Gastrocnemius medialis (tissue), 4 donors: ENCODE measurements at regions not wholly inside any gene's neighbourhood (a gene's known extent, or its start where the extent isn't known, plus 50 kb on each side); places are given as distances from the start of the nearest gene placed in this dataset.

Experiments
- ATAC-seq, 2 donors: fragments of 150-250 bp; one replicate each; pipeline ENCODE4 v1.9.1; 2016
- DNase-seq, 2 donors: peaks; one replicate each; pipeline ENCODE4 v3.0.0-alpha.2; 2019
- H3K27ac ChIP-seq, 4 donors: fragments of 200-600 bp; sonication (generic); 1 replicate in 1 of 4; 2 replicates in 3 of 4; pipeline ENCODE4 v1.5.1; 2016 to 2018; ENCODE audit warnings: mild to moderate bottlenecking in 2 of 4, moderate library complexity in 1 of 4
- H3K27me3 ChIP-seq, 3 donors: fragments of 200-600 bp; sonication (generic) in 2 of 3; 1 replicate in 1 of 3; 2 replicates in 2 of 3; pipeline versions ENCODE4 v1.5.1 to v1.6.0; 2016 to 2019; ENCODE audit warnings: mild to moderate bottlenecking in 1 of 3, moderate library complexity in 1 of 3
- H3K36me3 ChIP-seq, 2 donors: fragments of 200-600 bp; sonication (generic) in 1 of 2; one replicate each; pipeline ENCODE4 v1.5.1; 2017 to 2018
- H3K4me1 ChIP-seq, 2 donors: fragments of 200-600 bp; sonication (generic) in 1 of 2; one replicate each; pipeline ENCODE4 v1.5.1; 2016 to 2017; ENCODE audit warnings: mild to moderate bottlenecking in 2 of 2
- H3K4me3 ChIP-seq, 4 donors: fragments of 200-600 bp; sonication (generic) in 3 of 4; 1 replicate in 1 of 4; 2 replicates in 3 of 4; pipeline ENCODE4 v1.5.1; 2016 to 2019; ENCODE audit warnings: mild to moderate bottlenecking in 2 of 4
- H3K9me3 ChIP-seq, 3 donors: fragments of 200-600 bp; sonication (generic) in 2 of 3; 1 replicate in 1 of 3; 2 replicates in 2 of 3; pipeline ENCODE4 v1.5.1; 2016 to 2019
- POLR2A ChIP-seq, 2 donors: fragments of 450-650 bp; IDR thresholded peaks; one replicate each; pipeline ENCODE4 v1.6.1; 2017; ENCODE audit warnings: antibody characterized with exemption in 2 of 2, mild to moderate bottlenecking in 2 of 2, moderate library complexity in 2 of 2
- in situ Hi-C, 4 donors: fragments of 200-750 bp; cut with MboI; loops; one replicate each; pipeline versions ENCODE4 v1.15.0 to v1.8.0; 2017; ENCODE audit warnings: low sequenced_read_pairs in 4 of 4
- intact Hi-C: fragments of 100-400 bp; cut with DNase I; formaldehyde crosslinking; loops from one replicate; pipeline ENCODE4 v1.15.1; 2023; ENCODE audit warnings: low total_unique reads
- TF ChIP-seq, protein P1 (sequence below), 5 experiments: fragments of 450-650 bp in 3 of 5; fragments of 200-600 bp in 2 of 5; sonication (generic) in 2 of 5; IDR thresholded peaks in 4 of 5; conservative IDR thresholded peaks in 1 of 5; 1 replicate in 4 of 5; 2 replicates in 1 of 5; pipeline ENCODE4 v1.5.1; 2016 to 2019; ENCODE audit warnings: antibody characterized with exemption in 5 of 5, mild to moderate bottlenecking in 3 of 5, moderate library complexity in 3 of 5

DNA sequence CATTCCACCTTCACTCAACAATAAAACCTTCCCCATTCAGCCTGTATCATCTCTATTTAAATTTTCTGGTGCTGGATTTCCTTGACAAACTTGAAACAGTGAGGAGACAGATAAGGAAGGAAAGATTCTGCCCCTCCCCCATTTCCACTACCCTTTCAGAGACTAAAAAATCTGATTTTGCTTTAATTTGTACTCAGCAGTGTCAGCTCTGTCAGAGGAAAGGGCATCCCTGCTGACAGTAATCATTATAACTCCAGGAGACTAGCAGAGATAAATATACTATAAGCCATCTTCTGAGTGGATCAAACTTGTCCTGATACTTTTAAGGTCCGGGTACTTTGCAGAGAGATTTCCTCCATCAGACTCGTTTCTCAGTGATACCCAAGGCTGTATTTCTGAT is 155.6 kb downstream of the SAMD5 start:
- Histone ChIP-seq H3K9me3 (no peaks in the 10 kb centered on the region), H3K4me3 (no peak overlapping the region), H3K36me3 (no peaks in the 10 kb centered on the region), H3K4me1 (no peaks in the 10 kb centered on the region), H3K27ac (no peak overlapping the region), H3K27me3 (no peaks in the 10 kb centered on the region)
- in situ Hi-C loops: no loop called here
- intact Hi-C loops: no loop called here
- TF ChIP-seq, protein P1, sequence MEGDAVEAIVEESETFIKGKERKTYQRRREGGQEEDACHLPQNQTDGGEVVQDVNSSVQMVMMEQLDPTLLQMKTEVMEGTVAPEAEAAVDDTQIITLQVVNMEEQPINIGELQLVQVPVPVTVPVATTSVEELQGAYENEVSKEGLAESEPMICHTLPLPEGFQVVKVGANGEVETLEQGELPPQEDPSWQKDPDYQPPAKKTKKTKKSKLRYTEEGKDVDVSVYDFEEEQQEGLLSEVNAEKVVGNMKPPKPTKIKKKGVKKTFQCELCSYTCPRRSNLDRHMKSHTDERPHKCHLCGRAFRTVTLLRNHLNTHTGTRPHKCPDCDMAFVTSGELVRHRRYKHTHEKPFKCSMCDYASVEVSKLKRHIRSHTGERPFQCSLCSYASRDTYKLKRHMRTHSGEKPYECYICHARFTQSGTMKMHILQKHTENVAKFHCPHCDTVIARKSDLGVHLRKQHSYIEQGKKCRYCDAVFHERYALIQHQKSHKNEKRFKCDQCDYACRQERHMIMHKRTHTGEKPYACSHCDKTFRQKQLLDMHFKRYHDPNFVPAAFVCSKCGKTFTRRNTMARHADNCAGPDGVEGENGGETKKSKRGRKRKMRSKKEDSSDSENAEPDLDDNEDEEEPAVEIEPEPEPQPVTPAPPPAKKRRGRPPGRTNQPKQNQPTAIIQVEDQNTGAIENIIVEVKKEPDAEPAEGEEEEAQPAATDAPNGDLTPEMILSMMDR (IDR thresholded peaks at IDR 0.05 in 4 of 5, conservative IDR thresholded peaks at IDR 0.05 in 1 of 5): no peak
- no peak for TF ChIP-seq POLR2A (IDR thresholded peaks at IDR 0.05)
- no peak for DNase-seq
- no peak for ATAC-seq

DNA sequence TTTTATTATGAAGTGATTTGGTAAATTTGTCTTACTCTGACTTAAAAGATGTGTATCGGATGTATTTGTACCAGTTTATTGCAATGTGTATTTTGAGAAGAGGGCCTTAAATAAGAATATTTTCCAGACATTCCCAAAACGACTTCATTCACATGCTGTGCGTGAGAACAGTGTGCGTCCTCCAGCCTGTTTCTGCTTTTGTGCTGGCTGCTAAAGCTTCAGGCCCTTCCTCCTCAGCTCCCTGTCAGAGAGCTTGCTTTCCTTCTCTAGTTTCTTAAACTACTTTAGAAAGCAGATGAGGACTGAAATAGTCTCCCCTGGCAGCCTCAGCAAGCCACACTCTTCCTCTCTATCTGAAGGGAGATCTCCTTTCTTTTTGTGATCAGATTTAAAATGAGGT is 157.8 kb downstream of the SAMD5 start:
- DNase-seq (no peak), ATAC-seq (no peak)
- Histone ChIP-seq H3K27ac (no peak overlapping the region), H3K36me3 (no peaks in the 10 kb centered on the region), H3K27me3 (no peaks in the 10 kb centered on the region), H3K4me1 (no peaks in the 10 kb centered on the region), H3K9me3 (no peaks in the 10 kb centered on the region), H3K4me3 (no peak overlapping the region)
- TF ChIP-seq, protein P1 (IDR thresholded peaks at IDR 0.05 in 4 of 5, conservative IDR thresholded peaks at IDR 0.05 in 1 of 5): no peak
- no peak for TF ChIP-seq POLR2A (IDR thresholded peaks at IDR 0.05)
- intact Hi-C loops (no loop called here), in situ Hi-C loops (no loop called here)

DNA sequence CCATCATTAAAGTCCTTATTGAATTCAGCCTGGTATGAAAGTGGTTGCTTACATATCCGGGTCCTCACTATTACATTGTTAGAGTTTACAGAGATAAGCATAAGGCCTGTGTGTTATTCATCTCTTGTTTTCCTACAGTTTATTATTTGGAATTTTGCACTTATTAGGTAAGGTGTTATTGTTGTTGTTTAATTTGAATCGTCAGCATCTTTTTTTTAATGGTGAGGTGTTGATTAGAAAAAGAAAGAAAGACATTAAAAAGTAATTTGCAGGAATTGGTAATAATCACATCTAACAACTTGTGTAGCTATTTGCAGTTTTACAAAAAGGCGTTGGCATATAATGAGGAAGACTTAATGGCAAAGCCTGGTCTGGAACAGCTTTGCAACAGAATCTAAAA is 158.6 kb downstream of the SAMD5 start:
- H3K27ac ChIP-seq: no peak overlapping the region
- no peak overlapping the region for H3K4me3 ChIP-seq
- no peaks in the 10 kb centered on the region for H3K27me3 ChIP-seq
- no peaks in the 10 kb centered on the region for H3K36me3 ChIP-seq
- in situ Hi-C loops: no loop called here
- intact Hi-C loops: no loop called here
- no peaks in the 10 kb centered on the region for H3K4me1 ChIP-seq
- ATAC-seq (no peak), DNase-seq (no peak)
- H3K9me3 ChIP-seq: no peaks in the 10 kb centered on the region
- TF ChIP-seq, protein P1 (IDR thresholded peaks at IDR 0.05 in 4 of 5, conservative IDR thresholded peaks at IDR 0.05 in 1 of 5): no peak
- TF ChIP-seq POLR2A (IDR thresholded peaks at IDR 0.05): no peak

DNA sequence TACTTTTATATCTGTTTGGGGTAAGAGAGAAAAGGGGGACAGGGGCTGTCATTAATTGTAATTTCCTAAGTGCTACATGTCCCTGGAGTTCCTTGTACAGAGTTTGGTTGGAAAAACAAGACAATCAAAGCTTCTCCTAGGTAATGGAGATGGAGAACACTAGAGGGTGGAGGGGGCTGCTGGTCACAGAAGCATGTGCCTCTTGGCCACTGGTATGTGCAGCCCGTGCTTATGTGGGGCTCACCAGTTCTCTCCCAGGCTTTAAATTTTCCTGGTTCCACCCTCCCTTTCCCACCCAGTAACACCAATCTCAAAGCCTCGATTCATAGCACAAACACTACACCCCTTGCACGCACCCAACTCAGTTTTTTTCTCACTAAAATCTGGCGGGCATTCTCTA is 165.6 kb downstream of the SAMD5 start:
- Histone ChIP-seq H3K4me3 (no peak overlapping the region), H3K27me3 (no peaks in the 10 kb centered on the region), H3K36me3 (no peaks in the 10 kb centered on the region), H3K4me1 (no peaks in the 10 kb centered on the region), H3K27ac (no peak overlapping the region), H3K9me3 (no peaks in the 10 kb centered on the region)
- intact Hi-C loops: no loop called here
- no peak for DNase-seq
- no peak for ATAC-seq
- TF ChIP-seq POLR2A (IDR thresholded peaks at IDR 0.05): no peak
- TF ChIP-seq, protein P1 (IDR thresholded peaks at IDR 0.05 in 4 of 5, conservative IDR thresholded peaks at IDR 0.05 in 1 of 5): no peak
- in situ Hi-C loops: no loop called here

DNA sequence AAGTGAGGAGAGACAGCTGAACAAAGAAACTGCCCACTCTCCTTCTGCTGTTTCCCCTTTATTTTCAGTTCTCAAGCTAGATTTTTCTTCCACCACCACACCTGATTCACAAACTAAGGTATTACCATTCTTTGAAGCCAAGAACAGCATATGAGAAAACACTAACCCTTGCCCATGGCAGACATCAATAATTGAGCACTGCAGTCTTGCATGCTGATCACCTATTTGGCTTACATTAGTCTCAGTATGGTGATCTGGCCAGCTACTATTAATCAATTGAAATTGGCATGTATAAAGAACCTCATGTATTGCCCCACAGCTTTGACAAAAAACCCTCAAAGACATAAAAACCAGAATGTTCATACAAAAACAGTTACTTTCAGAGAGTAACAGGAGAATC is 166.3 kb downstream of the SAMD5 start:
- in situ Hi-C loops (no loop called here), intact Hi-C loops (no loop called here)
- TF ChIP-seq POLR2A (IDR thresholded peaks at IDR 0.05): no peak
- TF ChIP-seq, protein P1 (IDR thresholded peaks at IDR 0.05 in 4 of 5, conservative IDR thresholded peaks at IDR 0.05 in 1 of 5): no peak

More for the DNA sequence above, 166.3 kb downstream of the SAMD5 start:
- no peak for DNase-seq
- no peaks in the 10 kb centered on the region for H3K27me3 ChIP-seq
- no peaks in the 10 kb centered on the region for H3K9me3 ChIP-seq
- no peaks in the 10 kb centered on the region for H3K4me1 ChIP-seq
- no peak overlapping the region for H3K27ac ChIP-seq
- no peaks in the 10 kb centered on the region for H3K36me3 ChIP-seq
- H3K4me3 ChIP-seq: no peak overlapping the region
- no peak for ATAC-seq
